Activated CD4-positive, CD25-positive, alpha-beta regulatory T cell treated with anti-CD3 and anti-CD28 coated beads, Interleukin-2, amount 50 U/mL, for 16 hours (primary cell): ENCODE measurements at regions not wholly inside any gene's neighbourhood (a gene's known extent, or its start where the extent isn't known, plus 50 kb on each side); places are given as distances from the start of the nearest gene placed in this dataset.

Source experiments
- DNase-seq: peaks from one replicate; pipeline ENCODE4 v3.0.0-alpha.2; 2020; ENCODE audit warnings: low read depth, low spot score

GRCh38 chr4:184310171-184310567 lies 92.5 kb upstream of the ENPP6 start:
- DNase-seq = no peak

GRCh38 chr4:184309241-184310170 lies 91.8 kb upstream of the ENPP6 start:
- no peak for DNase-seq

GRCh38 chr4:184306949-184307348 lies 89.3 kb upstream of the ENPP6 start:
- no peak for DNase-seq

- no peak for DNase-seq
Observed at GRCh38 chr4:184306470-184306869, 88.8 kb upstream of the ENPP6 start.

GRCh38 chr4:184300816-184301215 lies 83.1 kb upstream of the ENPP6 start:
- no peak for DNase-seq

GRCh38 chr4:184298254-184298653 lies 80.6 kb upstream of the ENPP6 start:
- no peak for DNase-seq

- no peak for DNase-seq
Observed at GRCh38 chr4:184295206-184295605, 77.5 kb upstream of the ENPP6 start.

GRCh38 chr4:184294606-184295133 lies 77.0 kb upstream of the ENPP6 start:
- DNase-seq = no peak

GRCh38 chr4:184293552-184293951 lies 75.9 kb upstream of the ENPP6 start:
- DNase-seq = no peak

- DNase-seq = no peak
Observed at GRCh38 chr4:184292877-184293276, 75.2 kb upstream of the ENPP6 start.

GRCh38 chr4:184292465-184292867 lies 74.8 kb upstream of the ENPP6 start:
- DNase-seq = no peak

GRCh38 chr4:184289179-184289535 lies 71.5 kb upstream of the ENPP6 start:
- DNase-seq = no peak

GRCh38 chr4:184288451-184289178 lies 70.9 kb upstream of the ENPP6 start:
- DNase-seq = no peak

- DNase-seq = no peak
Observed at GRCh38 chr4:184287697-184288255, 70.1 kb upstream of the ENPP6 start.

- DNase-seq = no peak
Observed at GRCh38 chr4:184286358-184286757, 68.7 kb upstream of the ENPP6 start.

GRCh38 chr4:184284742-184285141 lies 67.1 kb upstream of the ENPP6 start:
- no peak for DNase-seq

GRCh38 chr4:184284336-184284690 lies 66.6 kb upstream of the ENPP6 start:
- no peak for DNase-seq

- no peak for DNase-seq
Observed at GRCh38 chr4:184283659-184284335, 66.1 kb upstream of the ENPP6 start.

GRCh38 chr4:184282895-184283654 lies 65.4 kb upstream of the ENPP6 start:
- DNase-seq = no peak

- DNase-seq = no peak
Observed at GRCh38 chr4:184282251-184282713, 64.6 kb upstream of the ENPP6 start.
